ENCODE measurements at regions not wholly inside any gene's neighbourhood (a gene's known extent, or its start where the extent isn't known, plus 50 kb on each side); places are given as distances from the start of the nearest gene placed in this dataset.

GRCh38 chr2:201966691-201967438 is 66.8 kb upstream of the FZD7 start:
- TF ChIP-seq CTCF (IDR thresholded peaks at IDR 0.05) = no peak
- no peak for TF ChIP-seq POLR2AphosphoS5 (IDR thresholded peaks at IDR 0.05)
